Cardiac septum (tissue), 1 donor: ENCODE measurements at regions not wholly inside any gene's neighbourhood (a gene's known extent, or its start where the extent isn't known, plus 50 kb on each side); places are given as distances from the start of the nearest gene placed in this dataset.

Source experiments
- DNase-seq: peaks from one replicate; pipeline ENCODE4 v3.0.0-alpha.2; 2020; ENCODE audit warnings: low spot score
- intact Hi-C: fragments of 100-400 bp; cut with DNase I; formaldehyde crosslinking; loops from one replicate; pipeline ENCODE4 v1.14.0; 2022
- donor health status: DM: no; HTN: no; CAD: no.

GRCh38 chr14:84783511-84783910 is 746.4 kb upstream of the FLRT2 start:
- intact Hi-C loops: no loop called here
- DNase-seq: no peak

GRCh38 chr14:84785996-84786395 is 743.9 kb upstream of the FLRT2 start:
- intact Hi-C loops: no loop called here
- no peak for DNase-seq

GRCh38 chr14:84789012-84789411 is 740.9 kb upstream of the FLRT2 start:
- intact Hi-C loops: no loop called here
- no peak for DNase-seq

- intact Hi-C loops: no loop called here
Measured at GRCh38 chr14:84792722-84793410, 737.1 kb upstream of the FLRT2 start.

DNA sequence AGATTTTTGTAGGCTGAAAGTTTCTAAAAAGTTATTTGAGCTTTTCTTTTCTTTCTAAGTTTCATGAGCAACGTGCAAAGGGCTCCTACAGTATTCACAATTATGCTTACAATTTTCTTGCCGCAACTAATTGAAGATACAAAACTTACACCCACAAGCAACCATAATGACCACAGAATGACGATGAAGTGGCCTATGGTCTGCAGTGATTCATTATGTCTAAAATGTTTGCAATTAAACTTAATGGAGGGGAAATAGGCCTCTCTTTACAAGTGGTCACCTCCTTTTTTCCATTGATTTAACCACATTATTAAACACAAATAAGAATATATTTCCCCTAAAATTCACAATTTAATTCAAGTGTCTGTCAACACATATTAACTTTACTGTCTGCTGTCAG is 732.6 kb upstream of the FLRT2 start:
- intact Hi-C loops: no loop called here
- no peak for DNase-seq

More at GRCh38 chr14:84792722-84793410, 737.1 kb upstream of the FLRT2 start:
- DNase-seq: no peak

- intact Hi-C loops: no loop called here
Measured at GRCh38 chr14:84804468-84804867, 725.5 kb upstream of the FLRT2 start.

GRCh38 chr14:84804895-84805294 is 725.0 kb upstream of the FLRT2 start:
- no peak for DNase-seq
- intact Hi-C loops: no loop called here

More at GRCh38 chr14:84804468-84804867, 725.5 kb upstream of the FLRT2 start:
- no peak for DNase-seq

- intact Hi-C loops: no loop called here
Measured at GRCh38 chr14:84806181-84806580, 723.8 kb upstream of the FLRT2 start.

DNA sequence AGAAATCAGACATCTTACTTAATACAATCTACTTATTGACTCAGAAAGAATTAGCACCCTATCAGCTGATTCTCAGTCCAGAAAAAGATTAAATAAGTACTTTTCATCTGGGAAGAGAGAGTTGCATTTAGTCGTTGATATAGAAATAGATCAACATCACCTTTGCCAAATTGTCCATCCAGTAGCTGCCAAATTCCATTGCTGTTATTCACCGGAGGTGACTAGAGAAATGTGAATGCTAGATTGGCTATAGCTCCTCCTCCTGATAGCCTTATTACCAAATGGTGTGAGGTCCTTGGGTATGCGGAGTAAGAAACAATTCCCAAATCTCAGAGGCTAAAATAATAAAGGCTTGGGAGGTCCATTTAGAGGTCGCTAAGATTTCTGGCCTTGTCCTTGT is 723.3 kb upstream of the FLRT2 start:
- intact Hi-C loops: no loop called here
- no peak for DNase-seq

More at GRCh38 chr14:84806181-84806580, 723.8 kb upstream of the FLRT2 start:
- DNase-seq: no peak

DNA sequence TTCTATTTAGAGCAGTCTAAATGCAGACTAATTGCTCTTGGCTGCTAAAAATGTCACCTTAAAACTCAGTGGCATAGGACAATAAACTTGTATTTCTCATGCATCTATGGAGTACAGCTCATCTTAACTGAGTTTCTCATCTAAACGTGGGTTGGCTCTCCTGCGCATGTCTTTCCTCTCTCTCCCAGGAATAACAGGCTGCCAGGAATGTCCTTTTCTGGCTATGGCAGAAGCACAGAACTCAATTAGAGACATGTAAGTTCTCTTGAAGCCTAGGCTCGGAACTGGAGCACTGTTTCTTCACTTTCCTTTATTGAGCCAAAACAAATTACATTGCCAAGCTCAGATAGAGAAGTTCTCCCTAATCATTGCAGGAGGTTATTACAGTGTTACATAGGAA is 722.3 kb upstream of the FLRT2 start:
- intact Hi-C loops: no loop called here
- no peak for DNase-seq

GRCh38 chr14:84809158-84809557 is 720.8 kb upstream of the FLRT2 start:
- intact Hi-C loops: no loop called here
- no peak for DNase-seq

DNA sequence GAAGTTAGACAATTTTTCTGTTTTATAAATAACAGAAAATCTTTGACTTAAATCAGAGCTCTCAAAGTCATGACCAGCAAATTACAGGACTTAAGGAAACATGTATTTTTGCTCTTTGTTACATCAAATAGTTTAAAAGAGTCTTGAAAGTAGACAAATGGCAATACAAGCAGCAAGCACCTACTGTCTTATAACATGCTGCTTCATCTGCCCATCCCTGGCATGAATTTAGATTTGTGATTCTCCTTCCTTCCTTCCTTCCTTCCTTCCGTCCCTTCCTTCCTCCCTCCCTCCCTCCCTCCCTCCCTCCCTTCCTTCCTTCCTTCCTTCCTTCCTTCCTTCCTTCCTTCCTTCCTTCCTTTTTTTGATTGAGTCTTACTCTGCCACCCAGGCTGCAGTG is 715.6 kb upstream of the FLRT2 start:
- intact Hi-C loops: no loop called here
- no peak for DNase-seq

DNA sequence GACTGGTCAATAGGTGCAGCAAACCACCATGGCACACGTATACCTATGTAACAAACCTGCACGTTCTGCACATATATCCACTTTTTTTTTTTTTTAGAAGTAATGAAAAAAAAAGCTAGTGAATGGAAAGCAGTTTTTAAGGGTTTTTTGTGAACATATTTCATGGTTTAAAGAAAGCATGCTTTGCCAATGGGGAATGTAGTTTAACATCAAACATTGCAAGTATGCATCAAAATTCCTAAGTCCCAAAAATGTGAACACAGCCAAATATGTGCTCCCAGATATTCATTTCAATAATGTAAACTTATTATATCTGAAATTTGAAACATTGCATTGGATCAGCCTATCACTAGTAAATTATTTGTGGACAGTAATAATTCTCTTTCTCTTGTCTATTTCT is 710.4 kb upstream of the FLRT2 start:
- intact Hi-C loops: no loop called here
- DNase-seq: no peak

- DNase-seq: no peak
- intact Hi-C loops: no loop called here
Measured at GRCh38 chr14:84825481-84826251, 704.3 kb upstream of the FLRT2 start.

- DNase-seq: no peak
- intact Hi-C loops: no loop called here
Measured at GRCh38 chr14:84826294-84826693, 703.6 kb upstream of the FLRT2 start.

DNA sequence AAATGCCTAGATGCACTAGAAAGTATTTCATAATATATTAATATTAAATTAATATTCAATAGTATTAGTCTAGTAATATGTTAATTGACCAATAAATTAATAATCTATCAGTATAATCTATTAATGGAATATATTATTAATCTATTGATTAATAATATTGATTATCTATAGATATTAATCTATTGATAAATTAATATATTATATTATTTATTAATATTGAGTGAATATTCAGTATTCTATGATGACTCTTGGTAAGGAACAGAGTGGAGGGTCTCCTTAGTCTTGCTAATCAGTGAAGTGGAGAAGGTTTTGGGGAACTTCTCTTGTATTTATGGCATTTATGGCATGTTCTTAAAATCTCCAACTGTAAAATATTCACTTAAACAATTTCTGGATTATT is 679.3 kb upstream of the FLRT2 start:
- intact Hi-C loops: no loop called here
- DNase-seq: no peak

GRCh38 chr14:84856751-84857534 is 673.0 kb upstream of the FLRT2 start:
- intact Hi-C loops: no loop called here
- no peak for DNase-seq

DNA sequence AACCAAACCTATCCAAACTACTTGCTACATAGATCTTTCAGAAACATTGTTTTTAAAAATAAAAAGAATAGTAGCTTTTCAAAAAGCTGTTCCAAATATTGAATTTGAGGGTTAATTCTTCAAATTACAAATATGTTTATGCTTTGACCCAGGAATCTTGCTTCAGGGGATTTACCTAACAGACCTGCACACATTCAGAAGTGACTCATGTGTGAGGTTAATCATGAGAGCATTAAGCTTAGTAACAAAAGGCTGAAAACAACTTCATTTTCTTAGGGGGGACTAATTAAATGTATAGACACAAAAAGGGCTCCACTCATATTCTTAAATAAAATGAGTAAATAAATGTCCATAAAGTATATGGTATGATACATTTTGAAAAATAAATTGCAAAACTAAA is 672.4 kb upstream of the FLRT2 start:
- no peak for DNase-seq
- intact Hi-C loops: no loop called here

GRCh38 chr14:84859116-84859515 is 670.8 kb upstream of the FLRT2 start:
- intact Hi-C loops: no loop called here
- no peak for DNase-seq

DNA sequence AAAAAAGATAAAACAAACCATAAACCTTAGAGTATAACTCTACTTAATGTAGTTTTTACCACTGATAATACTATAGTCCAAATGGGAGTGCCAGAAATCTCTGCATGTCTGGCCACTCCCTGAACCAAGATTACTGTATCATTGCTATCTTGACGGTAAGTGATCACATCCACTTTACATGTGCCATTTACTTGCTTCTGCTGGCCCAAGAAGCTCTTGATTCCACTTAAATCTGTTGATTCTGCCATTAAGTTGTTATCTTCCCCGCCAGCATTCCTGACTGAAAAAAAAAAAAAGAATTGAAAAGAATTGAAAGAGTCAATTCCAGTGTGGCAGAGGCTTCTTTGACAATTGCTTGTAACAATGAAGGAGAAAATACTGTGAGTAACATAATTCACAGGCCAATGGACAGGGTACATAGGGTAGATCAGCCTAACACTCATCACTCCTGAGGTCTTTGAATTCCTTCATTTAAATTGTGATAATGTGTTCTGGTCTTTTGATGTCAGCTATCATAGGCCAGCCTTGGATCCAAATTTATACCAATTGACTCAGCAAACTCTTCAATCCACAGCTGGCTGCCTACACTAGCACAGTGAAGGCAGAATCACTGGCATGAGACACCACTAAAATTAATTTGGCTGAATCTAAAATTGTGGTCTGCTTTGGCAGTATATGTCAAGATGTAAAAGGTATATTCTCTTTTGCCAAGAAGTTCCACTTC is 665.2 kb upstream of the FLRT2 start:
- DNase-seq: no peak
- intact Hi-C loops: loop anchor here (5.0 kb wide), 1 partner anchor 93 kb away; no protein-coding TSS in a partner anchor
